Heart left ventricle (tissue), 16 donors: ENCODE measurements at regions not wholly inside any gene's neighbourhood (a gene's known extent, or its start where the extent isn't known, plus 50 kb on each side); places are given as distances from the start of the nearest gene placed in this dataset.
A peak's percentile ranks its signal among the peaks of the same experiment; 100 is the strongest.

ENCODE experiments used
- ATAC-seq, 4 donors: fragments of 200-7000 bp; cut with Tn5 transposase; one replicate each; pipeline ENCODE4 v1.9.1; 2020 to 2022; ENCODE audit warnings: moderate library complexity in 4 of 4, mild to moderate bottlenecking in 3 of 4, moderate number of reproducible peaks in 1 of 4
- DNase-seq, 5 donors: peaks; one replicate each; pipeline ENCODE4 v3.0.0-alpha.2; 2020
- H3K27ac ChIP-seq, 12 donors: fragments of 200-600 bp; sonication (generic) in 4 of 12; one replicate each; pipeline versions ENCODE4 v1.5.0 to v1.8.0; 2016 to 2022; ENCODE audit warnings: mild to moderate bottlenecking in 2 of 12
- H3K27me3 ChIP-seq, 9 donors: fragments of 200-600 bp; sonication (generic) in 2 of 9; one replicate each; pipeline versions ENCODE4 v1.5.1 to v1.8.0; 2016 to 2022; ENCODE audit warnings: mild to moderate bottlenecking in 3 of 9
- H3K36me3 ChIP-seq, 9 donors: fragments of 200-600 bp; sonication (generic) in 2 of 9; one replicate each; pipeline versions ENCODE4 v1.5.0 to v1.8.0; 2018 to 2022; ENCODE audit warnings: mild to moderate bottlenecking in 2 of 9
- H3K4me1 ChIP-seq, 12 donors: fragments of 200-600 bp; sonication (generic) in 4 of 12; one replicate each; pipeline versions ENCODE4 v1.5.0 to v1.8.0; 2016 to 2022; ENCODE audit warnings: mild to moderate bottlenecking in 3 of 12
- H3K4me3 ChIP-seq, 12 donors: fragments of 200-600 bp; sonication (generic) in 4 of 12; one replicate each; pipeline versions ENCODE4 v1.5.0 to v1.8.0; 2017 to 2022; ENCODE audit warnings: mild to moderate bottlenecking in 9 of 12, moderate library complexity in 4 of 12
- H3K9me3 ChIP-seq, 12 donors: fragments of 200-600 bp; sonication (generic) in 4 of 12; one replicate each; pipeline versions ENCODE4 v1.5.0 to v1.8.0; 2016 to 2022; ENCODE audit warnings: mild to moderate bottlenecking in 1 of 12
- POLR2A ChIP-seq, 2 donors: fragments of 450-650 bp; IDR thresholded peaks; one replicate each; pipeline ENCODE4 v1.6.1; 2017; ENCODE audit warnings: antibody characterized with exemption in 2 of 2, mild to moderate bottlenecking in 2 of 2, moderate library complexity in 2 of 2
- WGBS, 4 donors: extraction: QIAGEN DNeasy Blood & Tissue Kit in 2 of 4; methylation state at CpG; one replicate each; pipeline versions ENCODE4 v1.1.5 to v1.1.7; 2013 to 2018; 5-methylcytosine and 5-hydroxymethylcytosine counted together
- intact Hi-C, 10 donors: fragments of 100-400 bp; cut with DNase I; formaldehyde crosslinking; loops; one replicate each; pipeline versions ENCODE4 v1.11.1 to v1.14.2; 2022
- TF ChIP-seq, protein P1 (sequence below), 12 donors: fragments of 200-600 bp; sonication (generic) in 4 of 12; IDR thresholded peaks; one replicate each; pipeline versions ENCODE4 v1.5.0 to v1.8.0; 2018 to 2022; ENCODE audit warnings: antibody characterized with exemption in 12 of 12, mild to moderate bottlenecking in 5 of 12
- donor health status: ischemic (EF 13 %, LVEDD 7.1; RV severe dilation, severe dysfunction).
- donor health status: healthy with polysubstance abuse.
- donor health status: DM: no; HTN: yes; CAD: no.
- donor health status: DM: no; HTN: no; CAD: no.
- donor health status: ischemic (EF 25% LVEDD 6.9; RV normal size, moderate dysfunction).
- donor health status: ischemic (EF 25% LVEDD 5.7; RV mildly dilated, moderate dysfunction).
- donor health status: healthy.
- donor health status: DM: yes; HTN: yes; CAD: no.
- donor health status: ischemic (EF 35%, LVEDD 5.7; RV mildly dilated, moderate dysfunction).
- donor health status: nonischemic (EF 11% LVEDD 7.7; RV severe dilation, severe dysfunction).
- donor health status: DM: yes; HTN: yes; CAD: no.
- donor health status: PGD.
- donor health status: ischemic (EF 29% LVEDD 5.4; RV normal size, mild dysfunction).
- donor health status: nonischemic (EF 23%, LVEDD 6.1; RV moderate dilation, normal function).

DNA sequence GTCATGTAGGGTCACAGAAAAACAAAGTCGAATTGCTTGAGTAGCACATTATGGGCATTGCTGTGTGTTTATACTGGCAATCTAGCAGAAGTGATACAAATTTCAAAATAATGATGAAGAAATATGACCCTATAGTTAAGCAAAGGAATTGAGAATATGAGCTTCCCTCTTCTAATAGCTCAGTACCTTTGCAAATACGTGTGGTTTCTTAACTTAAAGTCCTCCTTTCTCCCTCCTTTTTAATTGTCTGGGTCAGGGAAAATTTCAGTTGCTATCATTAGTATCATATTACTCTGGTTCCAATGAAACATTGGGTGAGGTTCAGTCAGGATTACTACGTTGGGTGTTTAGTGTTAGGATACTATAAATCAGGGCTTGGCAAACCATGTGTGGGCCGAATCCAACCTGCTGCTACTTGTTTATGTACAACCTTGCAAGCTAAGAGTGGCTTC lies 166.8 kb upstream of the CARMIL1 start:
- peak overlapping the region in 1 of 12 donors; percentile 5 for H3K27ac ChIP-seq
- H3K27me3 ChIP-seq: no peaks in the 10 kb centered on the region
- TF ChIP-seq, protein P1, sequence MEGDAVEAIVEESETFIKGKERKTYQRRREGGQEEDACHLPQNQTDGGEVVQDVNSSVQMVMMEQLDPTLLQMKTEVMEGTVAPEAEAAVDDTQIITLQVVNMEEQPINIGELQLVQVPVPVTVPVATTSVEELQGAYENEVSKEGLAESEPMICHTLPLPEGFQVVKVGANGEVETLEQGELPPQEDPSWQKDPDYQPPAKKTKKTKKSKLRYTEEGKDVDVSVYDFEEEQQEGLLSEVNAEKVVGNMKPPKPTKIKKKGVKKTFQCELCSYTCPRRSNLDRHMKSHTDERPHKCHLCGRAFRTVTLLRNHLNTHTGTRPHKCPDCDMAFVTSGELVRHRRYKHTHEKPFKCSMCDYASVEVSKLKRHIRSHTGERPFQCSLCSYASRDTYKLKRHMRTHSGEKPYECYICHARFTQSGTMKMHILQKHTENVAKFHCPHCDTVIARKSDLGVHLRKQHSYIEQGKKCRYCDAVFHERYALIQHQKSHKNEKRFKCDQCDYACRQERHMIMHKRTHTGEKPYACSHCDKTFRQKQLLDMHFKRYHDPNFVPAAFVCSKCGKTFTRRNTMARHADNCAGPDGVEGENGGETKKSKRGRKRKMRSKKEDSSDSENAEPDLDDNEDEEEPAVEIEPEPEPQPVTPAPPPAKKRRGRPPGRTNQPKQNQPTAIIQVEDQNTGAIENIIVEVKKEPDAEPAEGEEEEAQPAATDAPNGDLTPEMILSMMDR (IDR thresholded peaks at IDR 0.05): no peak
- TF ChIP-seq POLR2A (IDR thresholded peaks at IDR 0.05): no peak
- peaks cover 0 to 20% (median 0%) of the 10 kb centered on the region in 12 donors for H3K4me1 ChIP-seq
- intact Hi-C loops: no loop called here
- no peak overlapping the region for H3K4me3 ChIP-seq
- DNase-seq: no peak
- no peak for ATAC-seq
- H3K9me3 ChIP-seq: no peaks in the 10 kb centered on the region
- 76 to 85% (median 83%) methylated on average over 4 of the region's 4 CpGs for WGBS, 4 donors
- peaks cover 2 to 84% (median 69%) of the 10 kb centered on the region in 9 donors for H3K36me3 ChIP-seq

DNA sequence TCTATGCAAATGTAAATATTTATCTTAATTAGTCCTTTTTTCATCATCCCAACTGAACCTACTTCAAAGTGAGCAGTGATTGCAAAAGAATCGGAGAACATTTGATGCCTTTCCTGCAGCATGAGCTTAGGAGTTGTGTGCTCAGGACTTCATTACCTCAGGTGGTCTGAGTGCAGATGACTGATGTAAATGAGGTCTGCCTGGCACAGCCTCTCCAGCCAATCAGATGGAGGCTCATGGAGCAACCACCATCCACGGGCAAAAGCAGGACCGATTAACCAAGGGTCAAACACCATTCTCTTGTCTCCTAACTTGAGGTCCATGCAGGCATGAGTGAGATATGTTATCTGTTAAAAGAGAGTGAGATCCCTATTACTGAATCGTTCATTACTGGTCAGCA lies 165.7 kb upstream of the CARMIL1 start:
- ATAC-seq (no peak), DNase-seq (no peak)
- TF ChIP-seq POLR2A (IDR thresholded peaks at IDR 0.05): no peak
- TF ChIP-seq, protein P1 (IDR thresholded peaks at IDR 0.05): no peak
- H3K36me3 ChIP-seq: peaks cover 2 to 73% (median 59%) of the 10 kb centered on the region in 9 donors
- no peak overlapping the region for H3K4me3 ChIP-seq
- no peaks in the 10 kb centered on the region for H3K9me3 ChIP-seq
- 76 to 80% (median 77%) methylated on average over 4 of the region's 4 CpGs for WGBS, 4 donors
- no peak overlapping the region for H3K27ac ChIP-seq
- peaks cover 0 to 29% (median 0%) of the 10 kb centered on the region in 12 donors for H3K4me1 ChIP-seq
- intact Hi-C loops: no loop called here
- H3K27me3 ChIP-seq: no peaks in the 10 kb centered on the region

DNA sequence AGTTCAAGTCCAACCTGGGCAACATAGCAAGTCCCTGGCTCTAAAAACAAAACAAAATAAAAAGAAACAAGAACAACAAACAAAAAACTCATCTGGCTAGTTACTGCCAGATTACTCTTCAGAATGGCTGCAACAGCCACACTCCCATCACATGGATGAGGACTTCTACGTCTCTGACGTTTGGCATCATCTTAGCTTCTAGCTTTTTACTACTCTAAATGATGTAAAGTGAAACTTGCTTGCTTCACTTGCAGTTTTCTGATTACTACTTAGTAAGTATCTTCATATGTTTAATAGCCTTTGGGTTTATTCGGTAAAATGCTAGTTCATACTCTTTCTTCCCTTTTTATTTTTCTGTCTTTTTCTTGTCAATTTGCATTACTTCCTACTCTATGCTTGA lies 161.1 kb upstream of the CARMIL1 start:
- intact Hi-C loops: loop anchor here in 1 of 10 donors (2.0 kb wide), 1 partner anchor 13 kb away; no protein-coding TSS in a partner anchor
- Histone ChIP-seq H3K9me3 (no peaks in the 10 kb centered on the region), H3K27ac (peak overlapping the region in 1 of 12 donors; percentile 9), H3K36me3 (peaks cover 0 to 46% (median 16%) of the 10 kb centered on the region in 9 donors), H3K4me3 (no peak overlapping the region), H3K27me3 (no peaks in the 10 kb centered on the region), H3K4me1 (peaks cover 0 to 61% (median 16%) of the 10 kb centered on the region in 12 donors)
- 89 to 93% (median 93%) methylated on average over 3 of the region's 3 CpGs for WGBS, 4 donors
- TF ChIP-seq POLR2A (IDR thresholded peaks at IDR 0.05): no peak
- TF ChIP-seq, protein P1 (IDR thresholded peaks at IDR 0.05): no peak
- DNase-seq (no peak), ATAC-seq (no peak)

DNA sequence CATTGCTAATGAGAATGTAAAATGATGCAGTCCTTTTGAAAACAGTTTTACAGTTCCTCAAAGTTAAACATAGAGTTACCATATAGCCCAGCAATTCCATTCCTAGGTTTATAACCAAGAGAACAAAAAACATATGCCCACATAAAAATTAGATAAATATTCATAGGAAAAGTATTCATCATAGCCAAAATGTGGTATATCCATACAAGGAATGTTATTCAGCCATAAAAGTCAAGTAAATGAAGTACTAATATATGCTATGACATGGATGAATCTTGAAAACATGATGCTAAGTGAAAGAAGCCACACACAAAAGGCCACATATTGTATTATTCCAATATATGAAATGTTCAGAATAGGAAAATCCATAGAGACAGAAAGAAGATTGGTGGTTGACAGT lies 158.0 kb upstream of the CARMIL1 start:
- TF ChIP-seq, protein P1 (IDR thresholded peaks at IDR 0.05): no peak
- TF ChIP-seq POLR2A (IDR thresholded peaks at IDR 0.05): no peak
- no peak for DNase-seq
- intact Hi-C loops: loop anchor here in 1 of 10 donors (5.0 kb wide), 1 partner anchor 34 kb away; no protein-coding TSS in a partner anchor
- Histone ChIP-seq H3K4me3 (no peak overlapping the region), H3K9me3 (no peaks in the 10 kb centered on the region), H3K4me1 (peaks cover 0 to 72% (median 17%) of the 10 kb centered on the region in 12 donors), H3K27ac (peak overlapping the region in 10 of 12 donors; percentile 53 to 78 (median 60)), H3K36me3 (peaks cover 0 to 42% (median 10%) of the 10 kb centered on the region in 9 donors), H3K27me3 (no peaks in the 10 kb centered on the region)
- ATAC-seq: no peak
